Panc1 (cell line): ENCODE measurements at regions not wholly inside any gene's neighbourhood (a gene's known extent, or its start where the extent isn't known, plus 50 kb on each side); places are given as distances from the start of the nearest gene placed in this dataset.

ENCODE experiments used
- CTCF ChIP-seq: fragments of 450-650 bp; IDR thresholded peaks from 2 replicates; pipeline ENCODE4 v1.5.1; 2017; ENCODE audit warnings: mild to moderate bottlenecking
- POLR2AphosphoS5 ChIP-seq: IDR thresholded peaks from 2 replicates; pipeline ENCODE4 v1.6.1; 2012; ENCODE audit warnings: mild to moderate bottlenecking, low read depth, low read length, moderate library complexity
- SIN3A ChIP-seq: IDR thresholded peaks from 2 replicates; pipeline ENCODE4 v1.6.1; 2012; ENCODE audit warnings: low read depth, mild to moderate bottlenecking, low read length, moderate library complexity, borderline replicate concordance; ENCODE audit not compliant: insufficient read depth
- TCF7L2 ChIP-seq: IDR thresholded peaks from 2 replicates; pipeline ENCODE4 v1.6.1; 2011; ENCODE audit warnings: mild to moderate bottlenecking, low read depth, low read length, inconsistent platforms

DNA sequence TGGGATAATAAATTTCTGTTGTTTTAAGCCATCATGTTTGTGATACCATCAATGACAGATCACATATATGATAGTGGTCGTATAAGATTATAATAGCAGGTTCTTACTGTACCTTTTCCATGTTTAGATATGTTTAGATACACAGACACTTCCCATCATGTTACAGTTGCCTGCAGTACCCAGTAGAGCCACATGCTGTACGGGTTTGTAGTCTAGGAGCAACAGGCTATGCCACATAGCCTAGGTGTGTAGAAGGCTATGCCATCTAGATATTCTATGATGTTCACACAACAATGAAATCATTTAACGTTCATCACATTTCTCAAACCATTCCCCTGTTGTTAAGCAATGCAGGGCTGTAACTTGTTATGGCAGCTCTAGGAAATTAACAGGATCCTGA, 132.9 kb upstream of the SH3BP4 start:
- TF ChIP-seq CTCF, result 0 out of 2 replicates have a peak, but pooled peaks have one; percentile 15
- no peak for TF ChIP-seq POLR2AphosphoS5
- TF ChIP-seq TCF7L2, result no peak
- no peak for TF ChIP-seq SIN3A
